ENCODE measurements at regions not wholly inside any gene's neighbourhood (a gene's known extent, or its start where the extent isn't known, plus 50 kb on each side); places are given as distances from the start of the nearest gene placed in this dataset.

- H3K27me3 ChIP-seq (ENCODE audit: insufficient read depth, low read length): no peaks in the 10 kb centered on the region; the same call in 1 of the 2 replicates
- no peak overlapping the region for H2BK12ac ChIP-seq (ENCODE audit: insufficient read length, low read depth, low read length)
- H3K23ac ChIP-seq (ENCODE audit: insufficient read length, low read depth, low read length): no peak overlapping the region
- no peak overlapping the region for H3K14ac ChIP-seq (ENCODE audit: insufficient read depth, low read length)
- H2AK5ac ChIP-seq (ENCODE audit: insufficient read length, low read length): no peak overlapping the region
- H3K27ac ChIP-seq (ENCODE audit: insufficient read length, low read depth, low read length): no peak overlapping the region
- no peak for TF ChIP-seq CTCF (conservative IDR thresholded peaks at IDR 0.05)
- Mint-ChIP-seq H3K4me1 (peaks cover 10 to 21% of the 10 kb centered on the region in 2 experiments), H3K36me3 (ENCODE audit: insufficient read depth in 1 of 3, low read depth in 3 of 3) (no peaks in the 10 kb centered on the region), H3K27ac (no peak overlapping the region), H3K4me3 (no peak overlapping the region), H3K27me3 (ENCODE audit: low read depth) (peaks cover 92% of the 10 kb centered on the region), H3K9me3 (0 out of 5 replicates have a peak, but pooled peaks cover 0 to 3% of the 10 kb centered on the region in 2 experiments)
- no peak overlapping the region for H2AFZ ChIP-seq (ENCODE audit: low read length)
- WGBS (ENCODE audit: extremely low coverage, insufficient read length, low lambda C conversion rate): no CpG with 5 or more reads among the region's 2 CpGs
- H4K8ac ChIP-seq (replicated peaks; ENCODE audit: insufficient read length, low read depth, low read length): no peak overlapping the region
- H2BK20ac ChIP-seq (ENCODE audit: low read depth, low read length, poor library complexity, severe bottlenecking): no peak overlapping the region
- H2BK15ac ChIP-seq (ENCODE audit: low read depth, low read length): no peak overlapping the region
- H3K79me2 ChIP-seq (ENCODE audit: insufficient read depth, low read length): no peaks in the 10 kb centered on the region
- DNase-seq: no peak
- no peak overlapping the region for H2BK5ac ChIP-seq (ENCODE audit: insufficient read length, low read length)
- H3K79me1 ChIP-seq (ENCODE audit: insufficient read depth, low read depth, low read length, poor library complexity, severe bottlenecking): no peaks in the 10 kb centered on the region
- H4K20me1 ChIP-seq (ENCODE audit: control insufficient read depth, insufficient read depth, insufficient read length): no peaks in the 10 kb centered on the region
- no peaks in the 10 kb centered on the region for H3K9me3 ChIP-seq (ENCODE audit: control insufficient read depth, low read depth, low read length)
- H3K9ac ChIP-seq (ENCODE audit: extremely low read depth, insufficient read length, low read length): no peak overlapping the region
- H4K5ac ChIP-seq (ENCODE audit: insufficient read length, low read depth, low read length): no peak overlapping the region
- no peak overlapping the region for H2BK120ac ChIP-seq (ENCODE audit: low read depth, low read length, poor library complexity, severe bottlenecking)
- H3K56ac ChIP-seq (ENCODE audit: insufficient read length, low read depth, low read length): no peak overlapping the region
- no peak overlapping the region for H3K18ac ChIP-seq (ENCODE audit: insufficient read length, low read depth, low read length)
- H3K4ac ChIP-seq (ENCODE audit: low read depth, low read length): no peak overlapping the region
- H3K23me2 ChIP-seq (ENCODE audit: insufficient read length, low read depth, low read length, poor library complexity, severe bottlenecking): no peaks in the 10 kb centered on the region
- no peak overlapping the region for H3T11ph ChIP-seq (ENCODE audit: low read length)
- no peak overlapping the region for H3K4me2 ChIP-seq (ENCODE audit: insufficient read depth, insufficient read length, low read length)
- H4K91ac ChIP-seq (ENCODE audit: insufficient read length, low read depth, low read length): no peak overlapping the region
- no peaks in the 10 kb centered on the region for H3K4me1 ChIP-seq (ENCODE audit: insufficient read depth, low read length)
These were observed 76.9 kb upstream of the GLI2 start for GRCh38 chr2:120658770-120659158.

All from H9 (cell line).